SHP77 (cell line): ENCODE measurements at regions not wholly inside any gene's neighbourhood (a gene's known extent, or its start where the extent isn't known, plus 50 kb on each side); places are given as distances from the start of the nearest gene placed in this dataset.
"Not testable (repeated sequence)": the region's sequence is repeated elsewhere in the genome, so short reads cannot be mapped to it uniquely, and the experiment has no call there.

ENCODE experiments used
- DNase-seq, 2 experiments: peaks; one replicate each; lab custom pipeline; 2025; lab: John Stamatoyannopoulos, UW

DNA sequence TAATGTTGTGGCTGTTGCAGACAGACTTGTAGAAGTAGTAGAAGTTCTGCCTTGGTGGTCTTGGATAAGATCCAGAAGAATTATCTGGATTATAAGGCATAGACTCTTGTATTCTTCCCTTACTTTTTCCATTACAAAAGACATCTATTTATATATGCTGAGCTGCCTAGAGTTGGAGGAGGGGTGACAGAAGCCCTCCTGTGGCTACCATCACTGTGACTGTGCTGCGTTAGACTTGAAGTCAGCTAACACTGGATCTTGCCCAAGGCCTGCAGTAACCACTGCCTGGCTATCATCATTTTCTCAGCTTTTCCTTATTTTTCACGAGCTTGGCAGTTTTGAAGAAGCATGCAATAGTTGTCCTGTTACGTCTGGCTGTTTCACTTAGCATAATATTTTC is 684.8 kb upstream of the BCHE start:
- DNase-seq = no peak

DNA sequence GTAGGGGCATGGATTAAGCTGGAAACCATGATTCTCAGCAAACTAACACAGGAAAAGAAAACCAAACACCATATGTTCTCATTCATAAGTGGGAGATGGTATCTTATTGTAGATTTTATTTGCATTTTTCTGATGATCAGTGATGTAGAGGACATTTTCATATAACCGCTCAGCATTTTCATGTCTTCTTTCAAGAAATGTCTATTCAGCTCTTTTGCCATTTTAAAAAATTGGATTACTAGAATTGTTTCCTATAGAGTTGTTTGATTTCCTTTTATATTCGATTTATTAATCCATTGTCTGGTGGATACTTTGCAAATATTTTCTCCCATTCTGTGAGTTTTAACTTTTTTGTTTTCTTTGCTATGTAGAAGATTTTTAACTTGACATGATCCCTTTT is 682.2 kb upstream of the BCHE start:
- DNase-seq = no peak

DNA sequence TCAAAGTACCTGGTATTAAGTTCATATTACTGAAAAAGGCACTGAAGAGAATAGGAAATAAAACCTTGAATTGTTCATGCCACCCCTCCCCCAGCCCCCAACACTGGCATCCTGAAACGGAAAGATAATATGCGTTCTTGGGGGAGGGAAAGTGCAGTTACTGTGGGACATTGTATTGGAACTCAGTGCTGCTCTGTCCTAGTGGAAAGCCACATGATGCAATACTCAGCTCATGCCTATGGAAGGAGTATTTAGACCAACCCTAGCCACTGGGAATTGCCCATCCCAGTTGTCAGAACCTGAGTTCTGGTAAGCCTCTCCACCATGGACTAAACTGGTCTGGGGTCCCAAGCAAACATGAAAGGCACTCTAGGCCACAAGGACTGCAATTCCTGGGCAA is 680.8 kb upstream of the BCHE start:
- DNase-seq = no peak

DNA sequence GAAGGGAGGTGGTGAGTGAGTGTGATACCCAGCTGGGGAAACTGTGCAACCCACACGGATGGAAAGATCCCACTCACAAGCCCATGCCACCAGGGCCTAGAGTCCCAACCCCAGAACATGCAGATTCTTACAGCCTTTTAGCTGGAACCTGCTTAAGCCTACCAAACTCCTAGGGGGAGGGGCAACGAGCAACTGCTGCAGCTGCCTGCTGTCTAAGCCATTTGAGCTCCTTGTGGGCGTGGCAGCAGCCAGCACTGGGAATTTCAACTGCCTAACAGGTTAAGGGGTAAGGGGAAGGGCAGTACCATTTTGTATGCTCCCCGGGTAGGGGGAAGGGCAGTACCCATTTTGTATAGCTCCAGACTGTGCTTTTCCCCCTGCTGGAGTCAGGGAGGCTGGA is 673.2 kb upstream of the BCHE start:
- peak; percentile 12 to 29 for DNase-seq

DNA sequence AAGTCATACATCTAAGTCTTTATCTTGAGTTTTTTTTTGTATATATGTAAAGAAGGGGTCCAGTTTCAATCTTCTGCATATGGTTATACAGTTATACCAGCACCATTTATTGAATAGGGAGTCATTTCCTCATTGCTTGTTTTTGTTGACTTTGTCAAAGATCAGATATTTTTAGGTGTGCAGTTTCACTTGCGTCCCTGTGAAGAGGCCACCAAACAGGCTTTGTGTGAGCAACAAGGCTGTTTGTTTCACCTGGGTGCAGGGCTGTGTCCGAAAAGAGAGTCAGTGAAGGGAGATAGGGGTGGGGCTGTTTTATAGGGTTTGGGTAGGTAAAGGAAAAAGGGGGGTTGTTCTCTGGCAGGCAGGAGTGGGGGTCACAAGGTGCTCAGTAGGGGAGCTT is 663.2 kb upstream of the BCHE start:
- DNase-seq = not testable (repeated sequence)

DNA sequence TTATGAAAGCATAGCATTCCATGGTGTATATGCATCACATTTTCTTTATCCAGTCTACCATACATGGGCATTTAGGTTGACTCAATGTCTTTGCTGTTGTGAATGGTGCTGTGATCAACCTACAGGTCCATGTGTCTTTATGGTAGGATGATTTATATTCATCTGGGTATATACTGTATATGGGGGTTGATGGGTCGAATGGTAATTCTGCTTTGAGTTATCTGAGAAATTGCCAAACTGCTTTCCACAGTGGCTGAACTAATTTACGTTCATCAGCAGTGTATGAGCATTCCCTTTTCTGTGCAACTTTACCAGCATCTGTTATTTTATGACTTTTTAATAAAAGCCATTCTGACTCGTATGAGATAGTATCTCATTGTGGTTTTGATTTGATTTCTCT is 662.4 kb upstream of the BCHE start:
- DNase-seq = no peak

DNA sequence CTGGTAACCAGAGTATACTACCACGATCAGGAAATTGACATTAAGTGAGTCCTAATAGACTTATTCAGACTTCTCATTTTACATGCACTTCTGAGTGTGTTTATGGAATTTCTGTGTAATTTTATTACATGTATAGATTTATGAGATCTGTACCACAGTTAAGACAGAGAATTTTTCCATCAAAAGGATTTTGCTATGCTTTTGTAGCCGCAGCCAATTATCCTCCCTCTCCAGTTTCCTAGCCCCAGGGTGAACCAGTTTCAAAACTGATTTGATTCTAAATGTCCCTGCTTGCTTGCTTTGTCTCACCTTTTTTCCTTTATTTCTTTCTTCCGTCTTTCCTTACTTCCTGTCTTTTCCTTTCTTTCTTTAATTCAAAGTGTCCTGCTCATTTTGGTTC is 661.2 kb upstream of the BCHE start:
- no peak for DNase-seq

DNA sequence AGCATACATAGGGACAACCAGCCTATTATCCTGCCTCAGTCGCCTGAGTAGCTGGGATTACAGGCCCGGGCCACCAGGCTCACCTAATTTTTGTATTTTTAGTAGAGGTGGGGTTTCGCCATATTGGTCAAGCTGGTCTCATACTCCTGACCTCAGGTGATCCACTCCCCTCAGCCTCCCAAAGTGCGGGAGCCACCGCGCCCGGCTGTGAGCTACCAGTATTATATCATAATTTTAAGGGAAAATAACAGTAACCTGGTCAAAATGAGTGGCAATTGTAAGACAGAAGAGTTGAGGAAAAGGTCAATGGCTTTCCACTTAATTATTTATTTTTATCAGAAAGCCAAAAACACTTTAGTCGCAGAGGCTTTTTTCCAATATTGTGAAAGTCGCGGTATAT is 652.6 kb upstream of the BCHE start:
- no peak for DNase-seq

DNA sequence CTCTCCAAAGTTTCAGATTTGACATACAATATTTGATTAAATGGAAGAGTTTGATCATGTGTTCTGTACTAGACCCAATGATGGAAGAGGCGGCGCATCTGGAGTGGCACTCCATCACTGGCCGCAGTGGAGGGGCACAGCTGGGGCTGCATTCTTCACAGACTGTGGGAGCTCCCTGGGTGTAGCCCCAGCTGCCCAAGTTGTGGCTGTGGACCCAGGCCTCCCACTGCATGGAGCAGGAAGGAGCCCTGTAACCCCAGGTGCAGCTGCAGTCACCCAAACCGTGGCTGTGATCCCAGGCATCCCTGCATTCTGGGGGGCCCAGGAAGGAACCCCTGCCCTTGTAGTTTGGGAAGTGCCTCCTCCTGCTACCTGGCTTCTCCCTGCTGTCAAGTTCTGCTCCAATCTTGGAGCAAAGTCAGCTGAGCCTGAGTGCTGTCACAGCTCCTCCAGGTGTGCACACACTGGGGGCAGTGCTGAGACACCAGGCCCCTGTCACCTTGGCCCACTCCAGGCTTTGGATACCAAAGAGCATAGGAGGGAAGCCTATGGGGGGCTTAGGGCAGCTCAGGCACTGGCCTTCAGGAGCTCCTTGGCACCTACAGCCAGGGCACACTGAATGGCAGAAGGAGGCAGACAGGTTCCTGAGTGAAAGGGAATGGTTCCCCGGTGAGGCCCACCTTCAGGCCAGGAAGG is 651.9 kb upstream of the BCHE start:
- no peak for DNase-seq

DNA sequence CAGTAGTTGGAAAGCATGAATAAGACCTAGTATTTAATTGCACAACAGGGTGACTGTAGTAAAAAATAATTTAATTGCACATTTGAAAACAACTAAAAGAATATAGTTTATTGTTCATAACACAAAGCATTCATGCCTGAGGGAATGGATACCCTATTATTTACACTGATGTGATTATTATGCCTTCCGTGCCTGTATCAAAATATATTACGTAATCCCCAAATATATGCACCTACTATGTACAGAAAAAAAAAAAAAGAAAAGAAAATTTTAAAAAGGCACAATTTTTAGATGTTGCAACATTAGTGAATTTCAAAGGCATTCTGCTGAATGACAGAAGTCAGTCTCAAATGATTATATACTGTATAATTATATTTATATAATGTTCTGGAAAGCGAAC is 647.2 kb upstream of the BCHE start:
- DNase-seq = no peak

DNA sequence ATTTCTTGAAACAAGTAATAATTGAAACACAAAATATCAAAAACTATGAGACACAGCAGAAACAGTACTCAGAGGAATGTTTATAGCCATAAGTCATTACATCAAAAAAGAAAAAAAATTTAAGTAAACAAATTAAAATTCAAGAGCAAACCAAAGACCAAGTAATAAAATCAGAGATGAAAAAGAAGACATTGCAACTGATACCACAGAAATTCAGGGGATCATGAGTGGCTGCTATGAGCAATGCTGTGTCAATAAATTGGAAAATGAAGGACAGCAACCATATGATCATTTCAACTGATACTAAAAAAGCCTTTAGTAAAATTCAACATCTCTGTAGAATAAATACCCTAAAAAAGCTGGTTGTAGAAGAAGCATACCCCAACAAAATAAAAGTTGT is 644.1 kb upstream of the BCHE start:
- no peak for DNase-seq

DNA sequence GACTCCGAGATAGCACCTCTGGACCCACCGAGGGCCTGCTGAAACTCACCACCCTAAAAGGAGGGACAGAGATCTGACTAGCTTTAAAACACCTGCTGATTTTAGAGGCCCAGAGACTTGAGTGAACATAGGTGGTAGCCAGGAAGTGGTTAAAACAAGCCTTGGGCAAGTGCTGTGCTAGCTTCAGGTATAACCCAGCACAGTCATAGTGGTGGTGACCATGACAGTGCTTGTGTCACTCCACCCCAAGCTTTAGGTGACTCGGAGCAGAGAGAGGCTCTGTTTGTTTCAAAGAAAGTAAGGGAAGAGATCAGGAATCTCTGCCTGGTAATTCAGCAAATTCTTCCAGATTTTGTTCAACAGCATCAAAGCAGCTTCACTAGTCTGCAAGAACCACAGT is 641.1 kb upstream of the BCHE start:
- DNase-seq = no peak

DNA sequence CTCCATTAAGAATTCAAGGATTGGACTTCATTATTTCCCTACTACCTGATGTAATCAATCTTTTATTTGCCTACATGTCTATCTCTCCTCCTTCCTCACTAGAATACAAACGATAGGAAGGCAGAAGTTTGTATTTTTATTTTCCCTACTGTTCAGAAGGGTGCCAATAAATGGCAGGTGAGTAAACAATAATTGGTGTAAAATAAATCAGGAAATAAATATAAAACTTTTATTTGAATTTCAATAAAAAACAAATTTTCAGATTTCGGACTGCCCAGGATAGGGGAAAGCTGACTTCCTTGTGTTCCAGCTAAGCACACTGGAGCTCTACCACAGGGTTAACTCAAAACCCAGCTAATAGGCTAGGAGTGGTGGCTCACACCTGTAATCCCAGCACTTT is 636.3 kb upstream of the BCHE start:
- no peak for DNase-seq

DNA sequence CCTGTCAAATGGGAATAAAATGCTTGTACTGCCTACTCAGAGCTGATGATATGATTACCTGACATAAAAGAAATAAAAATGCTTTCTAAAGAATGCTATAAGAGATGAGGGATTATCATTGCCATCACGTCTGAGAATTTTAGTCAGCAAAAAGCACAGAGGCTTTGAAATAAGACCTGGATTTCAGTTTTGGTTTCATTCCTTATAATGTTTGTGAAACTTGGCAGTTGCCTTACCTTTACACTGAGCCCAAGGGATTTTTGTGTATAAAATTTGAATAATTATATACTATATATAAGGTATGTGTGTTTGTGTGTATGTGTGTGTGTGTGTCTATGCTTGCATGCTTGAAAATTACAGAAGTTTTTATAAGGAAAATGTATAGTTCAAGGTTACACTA is 634.8 kb upstream of the BCHE start:
- no peak for DNase-seq

DNA sequence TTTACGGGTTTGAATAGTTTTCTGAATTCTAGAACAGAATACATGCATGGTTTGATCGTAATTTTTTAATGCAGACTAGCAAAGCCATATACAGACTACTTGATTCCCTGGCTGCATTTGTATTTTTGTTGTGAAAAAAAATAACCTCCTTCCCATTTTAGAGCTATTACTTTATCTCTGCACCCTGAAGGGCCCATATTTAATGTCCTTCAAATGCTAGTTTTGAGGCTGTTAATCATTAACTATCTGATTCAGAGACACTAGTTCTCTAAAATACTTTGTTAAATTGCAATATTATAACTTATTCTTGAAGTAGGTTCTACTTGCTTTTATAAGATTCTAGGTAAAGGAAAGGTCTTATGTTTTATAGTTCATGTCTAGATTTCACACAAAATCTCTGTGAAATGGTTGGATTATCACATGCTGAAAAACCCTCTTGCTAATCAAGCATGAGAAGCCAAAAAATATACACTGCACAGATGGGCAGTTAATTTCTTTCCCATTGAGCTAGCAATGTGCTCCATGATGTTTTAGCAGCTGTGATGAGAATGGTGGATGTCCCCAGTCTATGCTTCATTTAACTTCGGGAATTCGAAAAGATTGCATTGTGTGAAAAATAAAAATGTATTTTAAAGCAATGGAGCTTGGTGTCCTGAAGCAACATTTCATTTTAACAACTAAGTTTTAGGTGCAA is 634.0 kb upstream of the BCHE start:
- DNase-seq = no peak

DNA sequence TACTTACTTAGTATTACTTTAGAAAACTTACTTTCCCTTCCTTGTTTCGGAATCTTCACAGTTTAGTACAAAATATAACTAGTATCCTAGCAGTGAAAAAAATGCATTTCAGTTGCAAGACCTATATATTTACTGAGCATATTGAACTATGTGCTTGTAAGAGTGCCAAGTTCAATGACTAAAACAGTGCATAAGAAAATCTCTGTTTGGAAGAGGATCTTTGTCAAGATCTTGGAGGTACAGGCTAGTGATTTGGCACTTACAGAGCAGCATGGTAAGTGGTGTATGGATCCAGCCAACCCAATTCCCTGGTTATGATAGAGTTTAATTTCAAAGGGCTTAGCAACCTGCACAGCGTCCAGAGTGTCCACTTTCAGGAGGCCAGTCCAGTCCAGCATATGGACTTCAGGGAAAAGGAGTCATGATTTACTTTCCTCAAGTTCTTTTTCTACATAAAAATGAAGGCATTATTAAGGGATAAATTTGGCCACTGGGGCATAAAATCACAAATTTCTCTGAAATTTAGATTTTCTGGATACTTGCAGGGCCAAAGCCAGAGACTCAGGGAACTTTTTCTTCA is 625.8 kb upstream of the BCHE start:
- no peak for DNase-seq

DNA sequence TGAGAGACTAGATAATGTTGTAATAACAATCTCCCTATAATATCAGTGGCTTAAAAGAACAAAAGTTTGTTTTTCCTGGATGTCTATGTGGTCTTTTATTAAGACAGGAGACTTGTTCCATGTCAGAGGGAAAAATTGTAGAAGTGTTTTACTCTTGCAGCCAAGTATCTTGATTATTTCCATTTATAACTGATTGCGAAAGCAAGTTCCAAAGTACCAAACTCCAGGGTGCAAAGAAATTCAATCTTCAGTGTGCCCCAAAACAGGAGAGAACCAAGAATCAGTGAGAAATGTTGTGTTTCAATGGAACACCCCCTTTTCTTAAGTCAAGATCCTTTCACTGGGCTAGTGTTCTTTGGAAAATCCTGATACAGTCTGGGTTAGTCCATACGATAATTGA is 624.4 kb upstream of the BCHE start:
- DNase-seq = no peak

DNA sequence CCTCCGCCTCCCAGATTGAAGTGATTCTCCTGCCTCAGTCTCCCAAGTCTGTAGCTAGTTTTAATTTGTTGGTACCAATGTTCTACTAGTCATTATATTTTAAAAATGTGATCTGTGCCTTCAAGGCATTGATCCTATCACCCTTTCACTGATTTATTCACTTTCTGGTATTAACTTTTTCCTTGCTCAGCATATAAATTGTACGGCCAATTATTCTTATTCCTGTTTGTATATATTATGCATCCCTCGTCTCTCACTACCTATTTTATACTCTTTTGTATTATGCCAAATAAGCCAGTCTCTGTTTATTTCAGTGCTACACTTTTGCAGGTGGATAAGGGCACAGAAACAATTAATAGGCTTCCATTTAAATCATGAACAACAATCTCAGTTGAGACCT is 620.2 kb upstream of the BCHE start:
- no peak for DNase-seq

DNA sequence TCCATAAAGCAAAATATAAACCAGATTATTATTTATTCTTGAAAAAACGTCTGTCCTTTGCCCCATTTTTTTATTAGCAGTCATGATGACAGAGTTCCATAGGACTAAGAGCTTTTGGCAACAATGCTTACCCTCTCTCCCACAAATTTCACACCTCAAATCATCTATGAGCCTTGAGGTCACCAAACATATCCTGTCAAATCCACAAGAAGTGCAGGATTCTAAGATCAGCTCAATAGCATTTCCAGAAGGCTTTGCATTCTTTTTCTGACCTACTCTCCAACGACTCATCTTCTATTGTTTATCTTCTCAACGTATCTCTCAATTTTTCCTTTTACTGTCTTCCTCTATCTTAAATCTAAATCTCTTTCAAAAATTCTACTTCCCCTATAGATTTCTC is 619.1 kb upstream of the BCHE start:
- no peak for DNase-seq

DNA sequence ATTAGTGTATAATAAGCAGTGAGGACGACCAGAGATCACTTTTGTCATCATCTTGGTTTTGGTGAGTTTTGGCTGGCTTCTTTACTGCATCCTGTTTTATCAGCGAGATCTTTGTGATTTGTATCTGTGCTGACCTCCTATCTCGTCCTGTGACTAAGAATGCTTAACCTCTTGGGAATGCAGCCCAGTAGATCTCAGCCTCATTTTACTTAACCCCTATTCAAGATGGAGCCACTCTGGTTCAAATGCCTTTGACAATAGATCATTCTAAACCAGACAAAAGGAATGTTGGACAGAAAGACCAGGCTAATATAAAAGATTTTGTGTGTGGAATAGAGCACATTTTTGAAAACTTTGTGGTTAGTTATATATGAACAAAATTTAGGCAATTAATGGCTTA is 618.5 kb upstream of the BCHE start:
- DNase-seq = no peak

DNA sequence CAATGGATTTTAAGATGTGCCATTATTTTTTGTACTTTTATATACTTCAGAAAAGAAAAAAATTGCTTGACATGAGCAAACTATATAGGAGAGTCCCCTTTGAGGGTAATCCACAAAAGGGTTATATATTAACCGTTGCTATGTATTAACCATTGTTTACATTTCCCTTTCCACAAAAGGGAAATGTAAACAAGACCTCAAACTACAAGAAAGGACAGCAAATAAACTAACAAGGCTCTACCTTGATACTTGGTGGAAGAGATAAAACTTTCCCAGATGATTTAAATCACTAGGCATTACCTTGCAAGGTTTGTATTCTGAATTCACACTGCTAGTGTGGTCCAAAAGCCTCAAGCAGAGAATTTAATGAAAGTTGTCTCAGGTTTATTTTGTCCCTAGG is 616.3 kb upstream of the BCHE start:
- no peak for DNase-seq

DNA sequence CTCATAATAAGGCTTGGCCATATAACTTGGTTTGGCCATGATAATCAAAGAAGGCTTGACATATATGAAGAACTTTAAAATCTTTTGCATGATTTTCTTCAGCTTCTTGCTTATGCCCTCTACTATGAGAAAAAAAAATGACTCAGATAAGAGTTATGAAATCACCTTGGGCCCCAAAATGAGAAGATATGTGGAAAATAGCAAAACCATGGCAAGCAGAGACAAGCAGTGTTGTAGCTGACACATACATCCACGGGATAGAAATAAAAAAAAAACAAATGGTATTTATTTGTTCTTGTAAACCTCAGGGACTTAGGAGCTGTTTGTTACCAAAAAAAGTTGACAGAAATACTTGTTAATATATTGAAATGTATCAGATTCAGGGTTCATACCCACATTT is 614.8 kb upstream of the BCHE start:
- no peak for DNase-seq

DNA sequence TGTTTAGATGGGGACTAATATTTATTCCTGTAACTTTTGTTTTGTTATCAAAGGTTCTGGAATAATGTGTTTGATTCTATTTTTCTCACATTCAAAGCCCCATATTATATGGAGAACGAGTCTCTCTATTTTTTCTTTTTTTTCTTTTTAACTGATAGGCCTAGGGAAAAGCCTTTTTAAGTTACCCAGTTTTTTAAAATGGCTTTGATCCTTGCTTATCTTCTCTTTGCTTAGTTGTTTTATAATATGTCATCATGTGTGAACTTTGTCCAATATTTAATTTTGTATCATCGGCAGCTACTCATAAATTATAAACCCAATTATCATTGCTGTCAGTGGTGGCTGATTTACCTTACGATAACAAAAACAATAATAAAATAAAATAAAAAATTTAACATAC is 610.3 kb upstream of the BCHE start:
- no peak for DNase-seq

DNA sequence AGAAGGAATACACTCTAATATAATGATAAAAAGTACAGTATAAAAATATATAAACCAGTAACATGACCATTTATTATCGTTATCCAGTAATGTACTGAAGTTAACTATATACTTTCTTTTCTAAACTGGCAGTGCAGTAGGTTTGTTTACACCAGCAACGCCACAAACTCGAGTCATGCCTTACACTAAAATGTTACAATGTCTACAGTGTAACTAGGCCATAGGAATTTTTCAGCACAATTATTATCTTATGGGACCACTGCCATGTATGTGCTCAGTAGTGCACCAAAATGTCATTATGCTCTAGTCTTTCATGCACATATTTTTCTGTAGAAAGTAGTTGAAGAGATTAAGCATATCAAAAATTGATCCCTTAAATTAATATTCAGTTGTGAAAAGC is 609.8 kb upstream of the BCHE start:
- no peak for DNase-seq
